Ishikawa (cell line): ENCODE measurements at regions not wholly inside any gene's neighbourhood (a gene's known extent, or its start where the extent isn't known, plus 50 kb on each side); places are given as distances from the start of the nearest gene placed in this dataset.

Experiments used
- CEBPB ChIP-seq: IDR thresholded peaks from 2 replicates; pipeline ENCODE4 v1.6.1; 2012
- CREB1 ChIP-seq: IDR thresholded peaks from 2 replicates; pipeline ENCODE4 v1.6.1; 2012; ENCODE audit warnings: low read depth
- EGR1 ChIP-seq: IDR thresholded peaks from 2 replicates; pipeline ENCODE4 v1.6.1; 2012
- EP300 ChIP-seq: IDR thresholded peaks from 2 replicates; pipeline ENCODE4 v1.6.1; 2012; ENCODE audit warnings: borderline replicate concordance
- RAD21 ChIP-seq: IDR thresholded peaks from 2 replicates; pipeline ENCODE4 v1.6.1; 2012; ENCODE audit warnings: low read depth
- TCF12 ChIP-seq: IDR thresholded peaks from 2 replicates; pipeline ENCODE4 v1.6.1; 2012; ENCODE audit warnings: low read depth
- TEAD4 ChIP-seq: IDR thresholded peaks from 2 replicates; pipeline ENCODE4 v1.6.1; 2012
- TF ChIP-seq, protein P1 (sequence below): IDR thresholded peaks from 2 replicates; pipeline ENCODE4 v1.6.1; 2012; ENCODE audit warnings: low read depth, mild to moderate bottlenecking

DNA sequence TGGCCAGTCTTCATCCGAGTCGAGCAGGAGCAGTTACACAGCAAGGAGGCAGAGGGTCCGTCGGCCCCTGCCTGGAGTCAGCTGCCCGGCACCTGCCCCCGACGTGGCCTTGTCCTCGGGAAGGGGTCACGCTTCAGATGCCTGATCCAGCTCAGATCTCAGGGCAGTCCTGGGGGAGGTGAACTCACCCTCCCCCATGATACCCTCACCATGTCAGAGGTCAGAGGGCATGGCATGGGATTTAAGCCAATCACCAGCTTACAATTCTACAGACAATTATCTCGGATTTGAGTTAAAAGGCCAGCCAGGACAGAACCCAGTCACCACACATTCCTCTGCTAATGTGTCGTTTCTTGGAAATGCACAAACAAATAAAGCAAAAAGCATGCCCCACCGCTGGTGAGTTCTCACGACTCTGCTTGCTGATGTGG is 211.3 kb downstream of the FOXL1 start:
- TF ChIP-seq TEAD4 (no peak), CREB1 (no peak), RAD21 (no peak), TCF12 (no peak), EP300 (no peak), CEBPB (no peak), EGR1 (no peak)
- TF ChIP-seq, protein P1, sequence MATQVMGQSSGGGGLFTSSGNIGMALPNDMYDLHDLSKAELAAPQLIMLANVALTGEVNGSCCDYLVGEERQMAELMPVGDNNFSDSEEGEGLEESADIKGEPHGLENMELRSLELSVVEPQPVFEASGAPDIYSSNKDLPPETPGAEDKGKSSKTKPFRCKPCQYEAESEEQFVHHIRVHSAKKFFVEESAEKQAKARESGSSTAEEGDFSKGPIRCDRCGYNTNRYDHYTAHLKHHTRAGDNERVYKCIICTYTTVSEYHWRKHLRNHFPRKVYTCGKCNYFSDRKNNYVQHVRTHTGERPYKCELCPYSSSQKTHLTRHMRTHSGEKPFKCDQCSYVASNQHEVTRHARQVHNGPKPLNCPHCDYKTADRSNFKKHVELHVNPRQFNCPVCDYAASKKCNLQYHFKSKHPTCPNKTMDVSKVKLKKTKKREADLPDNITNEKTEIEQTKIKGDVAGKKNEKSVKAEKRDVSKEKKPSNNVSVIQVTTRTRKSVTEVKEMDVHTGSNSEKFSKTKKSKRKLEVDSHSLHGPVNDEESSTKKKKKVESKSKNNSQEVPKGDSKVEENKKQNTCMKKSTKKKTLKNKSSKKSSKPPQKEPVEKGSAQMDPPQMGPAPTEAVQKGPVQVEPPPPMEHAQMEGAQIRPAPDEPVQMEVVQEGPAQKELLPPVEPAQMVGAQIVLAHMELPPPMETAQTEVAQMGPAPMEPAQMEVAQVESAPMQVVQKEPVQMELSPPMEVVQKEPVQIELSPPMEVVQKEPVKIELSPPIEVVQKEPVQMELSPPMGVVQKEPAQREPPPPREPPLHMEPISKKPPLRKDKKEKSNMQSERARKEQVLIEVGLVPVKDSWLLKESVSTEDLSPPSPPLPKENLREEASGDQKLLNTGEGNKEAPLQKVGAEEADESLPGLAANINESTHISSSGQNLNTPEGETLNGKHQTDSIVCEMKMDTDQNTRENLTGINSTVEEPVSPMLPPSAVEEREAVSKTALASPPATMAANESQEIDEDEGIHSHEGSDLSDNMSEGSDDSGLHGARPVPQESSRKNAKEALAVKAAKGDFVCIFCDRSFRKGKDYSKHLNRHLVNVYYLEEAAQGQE = no peak
